Urothelium cell line (cell line): ENCODE measurements at regions not wholly inside any gene's neighbourhood (a gene's known extent, or its start where the extent isn't known, plus 50 kb on each side); places are given as distances from the start of the nearest gene placed in this dataset.
A peak's percentile ranks its signal among the peaks of the same experiment; 100 is the strongest.
"Not testable (repeated sequence)": the region's sequence is repeated elsewhere in the genome, so short reads cannot be mapped to it uniquely, and the experiment has no call there.

Experiments
- DNase-seq: peaks from one replicate; pipeline ENCODE4 v3.0.0; 2011; ENCODE audit warnings: low spot score, mixed read lengths
- FAIRE-seq: peaks from 2 replicates; lab custom pipeline; 2011; peaks lifted over from hg19 to GRCh38; lab: Jason Lieb, UNC

DNA sequence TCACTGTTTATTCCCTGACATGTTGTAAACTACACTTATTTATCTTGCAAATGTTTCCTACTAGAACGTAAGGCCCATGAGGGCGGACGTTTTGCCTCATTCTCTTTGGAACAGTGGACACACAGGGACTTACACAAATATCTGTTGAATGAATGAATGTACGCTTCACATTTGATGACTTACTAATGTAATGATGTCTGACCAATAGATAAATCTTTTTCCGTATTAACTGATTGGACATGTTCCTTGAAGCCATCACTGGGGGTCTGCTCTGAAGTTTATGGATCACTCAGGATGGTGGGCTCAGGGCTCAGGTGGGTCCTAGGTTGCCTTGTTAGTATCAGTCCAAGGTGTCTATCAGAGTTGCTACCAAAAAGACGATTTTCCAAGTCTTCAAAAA, 763.2 kb upstream of the TPTE start:
- no peak for FAIRE-seq
- no peak for DNase-seq

GRCh38 chr21:9758888-9759287, 762.5 kb upstream of the TPTE start:
- DNase-seq (no peak), FAIRE-seq (no peak)

- DNase-seq: no peak
- FAIRE-seq: no peak
Observed at GRCh38 chr21:9759972-9760371, 761.4 kb upstream of the TPTE start.

GRCh38 chr21:9760398-9761074, 760.8 kb upstream of the TPTE start:
- no peak for DNase-seq
- no peak for FAIRE-seq

GRCh38 chr21:9763306-9763705, 758.1 kb upstream of the TPTE start:
- no peak for FAIRE-seq

GRCh38 chr21:9763807-9764206, 757.6 kb upstream of the TPTE start:
- FAIRE-seq (no peak), DNase-seq (no peak)

More at GRCh38 chr21:9763306-9763705, 758.1 kb upstream of the TPTE start:
- DNase-seq: no peak

GRCh38 chr21:9764294-9764693, 757.1 kb upstream of the TPTE start:
- not testable (repeated sequence) for FAIRE-seq

GRCh38 chr21:9765538-9765937, 755.8 kb upstream of the TPTE start:
- FAIRE-seq, DNase-seq: not testable (repeated sequence)

More at GRCh38 chr21:9764294-9764693, 757.1 kb upstream of the TPTE start:
- not testable (repeated sequence) for DNase-seq

- FAIRE-seq, DNase-seq: not testable (repeated sequence)
Observed at GRCh38 chr21:9766890-9767591, 754.3 kb upstream of the TPTE start.

GRCh38 chr21:9767592-9768375, 753.6 kb upstream of the TPTE start:
- no peak for FAIRE-seq
- no peak for DNase-seq

DNA sequence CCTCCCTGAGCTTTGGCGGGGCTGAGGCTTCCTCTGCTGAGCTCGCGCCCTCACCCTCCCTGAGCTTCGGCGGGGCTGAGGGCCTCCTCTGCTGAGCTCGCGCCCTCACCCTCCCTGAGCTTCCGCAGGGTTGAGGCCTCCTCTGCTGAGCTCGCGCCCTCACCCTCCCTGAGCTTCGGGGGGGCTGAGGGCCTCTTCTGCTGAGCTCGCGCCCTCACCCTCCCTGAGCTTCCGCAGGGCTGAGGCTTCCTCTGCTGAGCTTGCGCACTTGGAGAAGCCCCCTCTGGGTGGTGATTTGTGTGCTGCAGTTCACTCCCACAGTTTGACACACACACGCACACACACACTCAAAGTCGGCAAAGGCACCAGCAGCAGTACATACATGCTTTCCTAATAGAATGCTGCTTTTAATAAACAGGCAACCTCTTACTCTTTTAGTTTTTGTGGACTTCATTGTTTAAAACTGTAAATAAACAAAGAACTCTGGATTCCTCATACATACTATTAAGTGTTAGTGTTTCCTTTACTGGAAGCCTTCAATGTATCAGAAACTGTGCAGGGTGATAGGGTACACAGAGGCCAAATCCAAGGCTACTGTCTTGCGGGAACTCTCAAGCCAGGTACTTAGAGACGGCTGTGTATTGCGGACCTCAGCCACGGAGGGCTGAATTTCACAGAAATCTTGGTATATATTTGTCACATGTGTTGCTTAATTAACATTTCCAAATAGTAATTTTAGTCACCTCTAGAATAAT, 752.8 kb upstream of the TPTE start:
- not testable (repeated sequence) for DNase-seq, FAIRE-seq

- DNase-seq, FAIRE-seq: not testable (repeated sequence)
Observed at GRCh38 chr21:9769131-9769498, 752.3 kb upstream of the TPTE start.

DNA sequence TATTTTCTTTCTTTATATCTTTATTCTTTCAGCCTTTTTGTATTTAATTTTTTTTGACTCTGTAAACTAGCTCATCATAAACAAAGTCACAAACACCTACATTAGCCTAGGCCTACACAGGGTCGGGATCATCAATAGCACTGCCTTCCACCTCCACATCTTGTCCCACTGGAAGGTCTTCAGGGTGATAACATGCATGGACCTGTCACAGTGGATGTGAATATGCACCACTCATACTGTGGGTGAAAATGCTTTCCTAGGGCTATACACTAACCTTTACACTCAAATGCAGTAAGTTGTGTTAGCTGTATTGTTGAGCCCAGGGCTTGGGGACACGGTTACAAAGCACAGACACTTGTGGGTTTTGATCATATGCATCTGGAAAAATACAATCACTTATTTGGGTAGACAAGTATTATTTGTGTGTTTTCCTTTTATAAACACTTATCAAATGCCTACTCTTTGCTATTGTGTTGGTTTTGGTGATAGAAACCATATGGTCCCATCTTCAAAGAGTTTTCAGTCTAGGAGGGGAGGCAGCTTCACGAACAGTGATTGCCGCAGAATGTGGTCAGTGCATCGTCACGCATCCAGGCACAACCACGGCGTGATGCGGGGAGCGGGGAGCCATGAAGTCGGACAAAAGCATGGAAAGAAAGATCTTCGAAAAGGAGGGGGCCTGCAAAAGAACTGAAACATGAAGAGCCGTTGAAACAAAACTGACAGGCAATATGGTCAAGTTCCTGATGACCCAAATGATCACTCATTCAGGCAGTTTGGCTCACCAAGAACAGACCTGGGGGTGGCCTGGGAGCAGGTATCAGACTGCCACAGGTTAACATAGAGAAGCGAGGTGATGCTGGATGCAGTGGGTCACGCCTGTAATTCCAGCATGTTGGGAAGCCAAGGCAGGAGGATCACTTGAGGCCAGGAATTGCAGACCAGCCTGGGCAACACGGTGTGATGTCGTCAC, 751.4 kb upstream of the TPTE start:
- FAIRE-seq, DNase-seq: not testable (repeated sequence)

DNA sequence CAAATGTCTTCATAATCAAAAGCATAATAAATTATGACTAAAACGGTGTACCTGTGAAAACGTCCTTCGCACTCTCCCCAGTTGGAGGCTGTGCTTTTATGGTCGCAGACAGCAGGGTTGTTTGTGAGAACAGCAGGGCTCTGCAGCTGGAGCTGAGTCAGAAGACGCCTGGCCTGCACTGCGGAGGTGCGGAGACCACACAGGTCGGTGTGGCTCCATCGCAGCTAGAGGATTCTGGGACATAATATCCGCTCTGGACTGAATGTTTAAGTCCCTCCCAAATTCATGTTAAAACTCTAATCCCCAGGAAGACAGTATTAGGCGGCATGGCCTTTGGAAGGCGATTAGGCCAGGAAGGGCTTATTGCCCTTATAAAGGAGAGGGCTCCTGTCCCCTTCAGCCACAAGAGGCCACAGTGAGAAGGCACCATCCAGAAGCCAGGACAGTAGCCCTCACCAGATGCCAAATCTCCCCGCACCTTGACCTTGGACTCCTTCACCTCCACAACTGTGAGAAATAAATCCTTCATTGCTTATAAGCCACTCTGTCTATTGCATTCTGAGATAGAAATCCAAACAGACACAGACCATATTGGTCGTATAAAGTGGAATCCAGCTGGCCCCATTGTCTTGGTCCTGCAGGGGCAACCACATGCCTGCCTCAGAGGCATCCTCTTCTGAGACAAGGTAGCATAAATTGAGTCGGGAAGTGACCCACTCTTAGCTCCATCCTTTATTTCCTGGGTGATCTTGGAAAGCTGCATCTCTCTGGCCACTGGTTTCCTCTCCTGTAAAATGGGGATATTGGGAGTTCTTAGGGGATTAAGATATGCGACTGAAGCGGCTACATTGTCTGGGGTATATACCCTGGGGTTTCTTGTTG, 749.7 kb upstream of the TPTE start:
- not testable (repeated sequence) for FAIRE-seq

GRCh38 chr21:9772348-9772672, 749.1 kb upstream of the TPTE start:
- DNase-seq (no peak), FAIRE-seq (no peak)

More for the DNA sequence above, 749.7 kb upstream of the TPTE start:
- peak; percentile 8 for DNase-seq

- FAIRE-seq, DNase-seq: not testable (repeated sequence)
Observed at GRCh38 chr21:9772877-9773420, 748.4 kb upstream of the TPTE start.

DNA sequence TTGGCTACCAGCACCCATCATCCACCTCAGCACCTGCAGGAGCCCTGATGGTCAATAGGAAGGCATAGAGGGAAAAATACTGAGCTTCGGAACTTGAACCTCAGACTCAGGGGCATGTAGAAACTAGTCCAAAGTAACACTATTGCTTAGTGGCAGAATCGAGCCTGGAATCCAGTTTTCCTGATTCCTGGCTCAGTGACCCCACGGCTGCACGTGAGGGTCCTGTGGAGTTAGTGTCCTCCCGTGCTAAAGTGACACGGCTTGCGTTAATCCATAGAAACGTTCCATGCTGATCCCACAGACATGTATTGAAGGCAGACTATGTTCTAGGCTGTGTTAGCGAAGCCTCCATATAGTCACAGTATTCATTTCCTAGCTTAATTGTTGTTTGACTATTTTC, 747.0 kb upstream of the TPTE start:
- no peak for FAIRE-seq
- DNase-seq: no peak

DNA sequence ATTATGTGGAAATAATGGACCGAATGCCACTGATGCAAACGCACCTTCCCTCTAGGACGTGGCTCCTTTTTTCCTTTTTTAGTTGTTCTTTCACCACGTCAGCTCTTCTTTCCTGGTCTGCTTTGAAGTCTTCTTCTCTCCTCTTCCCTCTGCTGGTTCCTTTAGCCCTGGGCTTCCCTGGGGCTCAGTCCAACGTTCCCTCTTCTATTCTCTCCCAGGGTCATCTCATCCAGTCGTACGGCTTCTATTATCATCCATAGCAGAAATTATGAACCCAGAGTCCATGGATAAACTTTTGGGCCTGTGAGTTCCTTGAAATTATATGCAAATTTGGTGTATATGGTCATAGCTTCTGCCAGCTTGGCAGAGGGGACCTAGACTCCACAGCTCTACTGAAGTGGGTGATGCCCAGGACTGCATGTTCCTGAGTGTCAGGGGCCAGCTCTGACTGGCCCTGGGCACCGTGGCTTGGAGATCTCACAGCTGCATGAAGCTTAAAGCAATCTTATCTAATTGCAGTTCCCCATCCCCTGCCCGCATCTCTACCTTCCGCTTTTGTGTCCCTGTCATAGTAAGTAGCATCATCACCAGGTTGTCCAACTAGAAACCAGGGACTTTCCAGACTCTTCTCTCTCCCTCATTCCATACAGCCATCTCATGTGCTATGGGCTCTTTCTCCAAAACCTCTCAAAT, 746.3 kb upstream of the TPTE start:
- not testable (repeated sequence) for DNase-seq, FAIRE-seq
